HL-60 (cell line): ENCODE measurements at regions not wholly inside any gene's neighbourhood (a gene's known extent, or its start where the extent isn't known, plus 50 kb on each side); places are given as distances from the start of the nearest gene placed in this dataset.
A peak's percentile ranks its signal among the peaks of the same experiment; 100 is the strongest.

Source experiments
- DNase-seq, 2 experiments: peaks; one replicate each; pipeline ENCODE4 v3.0.0-alpha.2; 2010 to 2020; ENCODE audit warnings: low read depth in 1 of 2, low spot score in 1 of 2
- H3K27ac ChIP-seq: fragments of 250-450 bp; sonication (Bioruptor Pico); replicated peaks from 2 replicates; pipeline ENCODE4 v1.5.1; 2020; ENCODE audit warnings: mild to moderate bottlenecking, moderate library complexity
- H3K27me3 ChIP-seq: fragments of 250-450 bp; sonication (Bioruptor Pico); 2 replicates; pipeline ENCODE4 v1.5.1; 2021; ENCODE audit warnings: mild to moderate bottlenecking, moderate library complexity; ENCODE audit not compliant: insufficient read depth, poor library complexity, severe bottlenecking
- H3K4me3 ChIP-seq: replicated peaks from 2 replicates; pipeline ENCODE4 v1.5.1; 2011; ENCODE audit warnings: mild to moderate bottlenecking, control low read depth, low read length; ENCODE audit not compliant: insufficient read depth
- GABPA ChIP-seq: IDR thresholded peaks from 2 replicates; pipeline ENCODE4 v1.6.1; 2012; ENCODE audit warnings: low read depth
- POLR2AphosphoS5 ChIP-seq: IDR thresholded peaks from 2 replicates; pipeline ENCODE4 v1.6.1; 2012; ENCODE audit warnings: low read depth
- SPI1 ChIP-seq: IDR thresholded peaks from 2 replicates; pipeline ENCODE4 v1.6.1; 2012; ENCODE audit warnings: low read depth, mild to moderate bottlenecking, borderline replicate concordance
- TF ChIP-seq, protein P1 (sequence below): IDR thresholded peaks from 2 replicates; pipeline ENCODE4 v1.6.1; 2012; ENCODE audit warnings: low read depth; ENCODE audit not compliant: insufficient replicate concordance
- TF ChIP-seq, protein P2 (sequence below): IDR thresholded peaks from one replicate; pipeline ENCODE4 v1.5.1; 2011; ENCODE audit warnings: low read length, control low read depth, inconsistent platforms; ENCODE audit not compliant: insufficient read depth

DNA sequence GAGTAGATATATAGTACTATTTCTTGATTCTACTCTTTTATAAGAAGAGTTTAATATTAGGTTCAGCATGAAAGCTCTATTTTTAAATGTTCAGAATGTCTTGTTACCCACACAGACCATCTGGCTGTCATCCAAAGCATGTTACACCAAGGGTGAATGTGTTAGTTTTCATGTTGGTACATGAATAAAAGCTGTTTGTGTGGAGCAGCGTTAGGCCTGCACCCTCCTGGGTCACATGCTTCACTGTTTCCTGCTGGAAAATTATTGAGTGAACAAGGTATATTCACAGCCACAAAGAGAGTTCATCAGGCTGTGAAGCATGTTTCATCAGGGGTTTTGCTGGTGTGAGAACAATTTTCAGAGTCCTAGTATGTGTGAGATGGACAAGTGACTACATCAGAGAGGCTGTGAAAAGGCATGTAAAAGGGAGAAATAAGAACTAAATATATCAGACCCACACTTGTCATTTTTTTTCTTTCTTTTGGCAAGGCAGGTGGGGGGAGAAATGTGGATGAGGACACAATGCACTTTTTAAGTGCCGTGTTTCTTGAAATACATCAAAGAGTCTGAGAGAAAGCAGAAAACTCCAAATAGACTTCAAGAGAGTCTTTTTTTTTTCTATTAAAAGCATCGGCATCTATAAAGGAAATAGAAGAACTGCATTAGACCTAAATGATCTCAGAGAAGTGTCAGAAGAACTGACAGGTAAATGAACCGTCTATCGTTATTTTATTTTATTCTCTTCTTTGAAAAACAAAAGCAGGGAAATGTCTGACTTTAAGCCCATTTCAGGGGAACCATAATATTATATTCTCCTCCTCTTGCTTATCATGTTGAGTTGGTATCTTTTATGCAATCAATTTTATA lies 2429.7 kb downstream of the PCDH7 start:
- DNase-seq = no peak
- H3K27ac ChIP-seq = no peak overlapping the region
- no peak overlapping the region for H3K4me3 ChIP-seq
- no peaks in the 10 kb centered on the region for H3K27me3 ChIP-seq
- no peak for TF ChIP-seq SPI1
- no peak for TF ChIP-seq GABPA
- TF ChIP-seq, protein P1, sequence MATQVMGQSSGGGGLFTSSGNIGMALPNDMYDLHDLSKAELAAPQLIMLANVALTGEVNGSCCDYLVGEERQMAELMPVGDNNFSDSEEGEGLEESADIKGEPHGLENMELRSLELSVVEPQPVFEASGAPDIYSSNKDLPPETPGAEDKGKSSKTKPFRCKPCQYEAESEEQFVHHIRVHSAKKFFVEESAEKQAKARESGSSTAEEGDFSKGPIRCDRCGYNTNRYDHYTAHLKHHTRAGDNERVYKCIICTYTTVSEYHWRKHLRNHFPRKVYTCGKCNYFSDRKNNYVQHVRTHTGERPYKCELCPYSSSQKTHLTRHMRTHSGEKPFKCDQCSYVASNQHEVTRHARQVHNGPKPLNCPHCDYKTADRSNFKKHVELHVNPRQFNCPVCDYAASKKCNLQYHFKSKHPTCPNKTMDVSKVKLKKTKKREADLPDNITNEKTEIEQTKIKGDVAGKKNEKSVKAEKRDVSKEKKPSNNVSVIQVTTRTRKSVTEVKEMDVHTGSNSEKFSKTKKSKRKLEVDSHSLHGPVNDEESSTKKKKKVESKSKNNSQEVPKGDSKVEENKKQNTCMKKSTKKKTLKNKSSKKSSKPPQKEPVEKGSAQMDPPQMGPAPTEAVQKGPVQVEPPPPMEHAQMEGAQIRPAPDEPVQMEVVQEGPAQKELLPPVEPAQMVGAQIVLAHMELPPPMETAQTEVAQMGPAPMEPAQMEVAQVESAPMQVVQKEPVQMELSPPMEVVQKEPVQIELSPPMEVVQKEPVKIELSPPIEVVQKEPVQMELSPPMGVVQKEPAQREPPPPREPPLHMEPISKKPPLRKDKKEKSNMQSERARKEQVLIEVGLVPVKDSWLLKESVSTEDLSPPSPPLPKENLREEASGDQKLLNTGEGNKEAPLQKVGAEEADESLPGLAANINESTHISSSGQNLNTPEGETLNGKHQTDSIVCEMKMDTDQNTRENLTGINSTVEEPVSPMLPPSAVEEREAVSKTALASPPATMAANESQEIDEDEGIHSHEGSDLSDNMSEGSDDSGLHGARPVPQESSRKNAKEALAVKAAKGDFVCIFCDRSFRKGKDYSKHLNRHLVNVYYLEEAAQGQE = no peak
- TF ChIP-seq POLR2AphosphoS5 = no peak
- TF ChIP-seq, protein P2, sequence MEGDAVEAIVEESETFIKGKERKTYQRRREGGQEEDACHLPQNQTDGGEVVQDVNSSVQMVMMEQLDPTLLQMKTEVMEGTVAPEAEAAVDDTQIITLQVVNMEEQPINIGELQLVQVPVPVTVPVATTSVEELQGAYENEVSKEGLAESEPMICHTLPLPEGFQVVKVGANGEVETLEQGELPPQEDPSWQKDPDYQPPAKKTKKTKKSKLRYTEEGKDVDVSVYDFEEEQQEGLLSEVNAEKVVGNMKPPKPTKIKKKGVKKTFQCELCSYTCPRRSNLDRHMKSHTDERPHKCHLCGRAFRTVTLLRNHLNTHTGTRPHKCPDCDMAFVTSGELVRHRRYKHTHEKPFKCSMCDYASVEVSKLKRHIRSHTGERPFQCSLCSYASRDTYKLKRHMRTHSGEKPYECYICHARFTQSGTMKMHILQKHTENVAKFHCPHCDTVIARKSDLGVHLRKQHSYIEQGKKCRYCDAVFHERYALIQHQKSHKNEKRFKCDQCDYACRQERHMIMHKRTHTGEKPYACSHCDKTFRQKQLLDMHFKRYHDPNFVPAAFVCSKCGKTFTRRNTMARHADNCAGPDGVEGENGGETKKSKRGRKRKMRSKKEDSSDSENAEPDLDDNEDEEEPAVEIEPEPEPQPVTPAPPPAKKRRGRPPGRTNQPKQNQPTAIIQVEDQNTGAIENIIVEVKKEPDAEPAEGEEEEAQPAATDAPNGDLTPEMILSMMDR = no peak

DNA sequence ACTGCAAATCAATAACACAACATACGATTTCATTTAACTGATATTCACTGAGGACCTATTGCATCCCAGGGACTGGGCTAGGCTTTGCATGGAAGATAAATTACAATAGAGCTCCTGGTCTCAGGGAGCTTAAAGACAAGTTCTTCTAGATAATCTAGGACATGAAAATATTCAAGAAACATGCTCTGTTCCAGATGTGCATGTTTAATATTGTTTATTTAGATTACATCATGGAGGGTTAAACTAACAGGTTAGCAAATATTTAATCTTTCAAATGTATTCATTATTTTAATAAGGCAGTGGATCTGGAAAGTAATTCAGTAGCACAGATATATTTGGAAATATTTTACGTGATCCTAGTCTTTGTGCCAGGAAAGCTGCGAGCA lies 2430.3 kb downstream of the PCDH7 start:
- TF ChIP-seq POLR2AphosphoS5 (no peak), SPI1 (no peak), GABPA (no peak)
- TF ChIP-seq, protein P1 = no peak
- TF ChIP-seq, protein P2 = no peak
- H3K4me3 ChIP-seq = no peak overlapping the region
- DNase-seq = no peak
- no peak overlapping the region for H3K27ac ChIP-seq
- no peaks in the 10 kb centered on the region for H3K27me3 ChIP-seq

DNA sequence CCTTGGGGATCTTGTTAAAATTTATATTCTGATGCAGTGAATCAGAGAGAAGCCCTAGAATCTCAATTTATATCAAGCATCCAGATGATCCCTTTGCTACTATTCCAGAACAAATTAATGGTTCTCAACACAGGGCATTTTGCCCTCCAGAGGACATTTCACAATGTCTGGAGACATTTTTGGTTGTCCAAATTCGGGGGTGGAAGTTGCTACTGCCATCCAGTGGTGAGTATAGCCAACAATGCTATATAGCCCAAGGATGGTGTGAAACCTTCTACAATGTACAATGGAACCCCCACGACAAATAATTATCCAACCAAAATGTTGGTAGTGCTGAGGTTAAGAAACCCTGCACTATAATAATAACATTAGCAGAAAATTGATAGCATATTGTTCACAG lies 2440.0 kb downstream of the PCDH7 start:
- DNase-seq = peak in 1 of 2 experiments; percentile 13
- Histone ChIP-seq H3K4me3 (no peak overlapping the region), H3K27ac (no peak overlapping the region), H3K27me3 (no peaks in the 10 kb centered on the region)
- no peak for TF ChIP-seq POLR2AphosphoS5
- TF ChIP-seq, protein P2 = peak; percentile 11
